Activated T-cell treated with anti-CD3 and anti-CD28 coated beads, Interleukin-2, amount 50 U/mL, for 24 hours (primary cell): ENCODE measurements at regions not wholly inside any gene's neighbourhood (a gene's known extent, or its start where the extent isn't known, plus 50 kb on each side); places are given as distances from the start of the nearest gene placed in this dataset.

Experiments
- DNase-seq: peaks from one replicate; pipeline ENCODE4 v3.0.0-alpha.2; 2020
- H3K27ac Mint-ChIP-seq: 2 replicates; pipeline ENCODE4 v1.8.0; 2020; ENCODE audit warnings: mild to moderate bottlenecking, mixed read lengths
- H3K27me3 Mint-ChIP-seq: 2 replicates; pipeline ENCODE4 v1.8.0; 2020; ENCODE audit warnings: mixed read lengths
- H3K36me3 Mint-ChIP-seq: 2 replicates; pipeline ENCODE4 v1.8.0; 2020; ENCODE audit warnings: low read depth, mixed read lengths
- H3K4me1 Mint-ChIP-seq: 2 replicates; pipeline ENCODE4 v1.8.0; 2020; ENCODE audit warnings: low read depth, mixed read lengths
- H3K4me3 Mint-ChIP-seq: 2 replicates; pipeline ENCODE4 v1.8.0; 2020; ENCODE audit warnings: mild to moderate bottlenecking, moderate library complexity, mixed read lengths
- H3K9me3 Mint-ChIP-seq: 2 replicates; pipeline ENCODE4 v1.8.0; 2020; ENCODE audit warnings: mixed read lengths

DNA sequence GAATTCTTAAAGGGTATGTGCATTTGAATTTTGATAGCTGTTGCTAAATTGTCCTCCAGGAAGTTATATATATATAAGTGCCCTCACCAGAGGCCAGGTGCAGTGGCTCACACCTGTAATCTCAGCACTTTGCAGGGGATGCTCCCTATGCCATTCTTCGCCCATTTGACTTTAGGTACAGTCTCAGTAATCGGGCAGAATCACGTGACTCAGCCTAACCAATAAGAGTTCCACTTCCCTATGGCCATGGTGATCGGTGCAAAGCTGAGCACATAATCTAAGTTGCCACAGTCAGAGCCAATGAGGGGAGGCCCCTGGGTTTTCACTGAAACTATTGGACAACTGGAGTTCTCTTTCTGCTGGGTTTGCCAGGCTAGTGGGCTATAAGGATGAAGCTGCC is 274.6 kb upstream of the TBX3 start:
- Mint-ChIP-seq H3K27ac (no peak overlapping the region), H3K4me1 (no peaks in the 10 kb centered on the region), H3K9me3 (no peaks in the 10 kb centered on the region), H3K36me3 (no peaks in the 10 kb centered on the region), H3K27me3 (no peaks in the 10 kb centered on the region), H3K4me3 (no peak overlapping the region)
- no peak for DNase-seq

- Mint-ChIP-seq H3K36me3 (no peaks in the 10 kb centered on the region), H3K4me3 (no peak overlapping the region)
- DNase-seq = no peak
Measured at GRCh38 chr12:114957225-114957624, 273.2 kb upstream of the TBX3 start.

DNA sequence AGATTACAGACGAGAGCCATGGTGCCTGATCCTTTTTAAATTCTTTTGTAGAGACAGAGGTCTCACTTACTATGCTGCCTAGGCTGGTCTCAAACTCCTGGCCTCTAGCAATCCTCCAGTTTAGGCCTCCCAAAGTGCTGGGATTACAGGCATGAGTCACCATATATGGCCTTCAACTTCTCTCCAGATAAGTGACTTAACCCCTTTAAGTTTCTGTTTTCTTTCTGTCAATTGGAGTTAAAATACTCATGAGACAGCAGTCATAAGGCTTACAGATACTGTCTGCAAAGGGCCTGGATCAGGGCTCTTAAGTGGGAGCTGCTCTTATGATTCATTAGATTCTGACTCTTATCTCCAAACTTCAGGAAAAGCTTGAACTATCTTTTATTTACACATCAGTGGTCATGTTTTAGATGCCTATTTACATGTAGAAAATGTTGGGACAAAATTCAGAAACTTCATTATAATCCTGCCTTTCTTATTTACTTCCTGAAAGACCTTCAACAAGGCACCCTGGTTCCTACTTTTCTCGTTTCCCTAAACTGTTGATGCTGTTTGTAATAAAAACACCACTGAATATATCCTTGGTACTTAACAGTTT is 271.5 kb upstream of the TBX3 start:
- H3K36me3 Mint-ChIP-seq = no peaks in the 10 kb centered on the region
- no peaks in the 10 kb centered on the region for H3K9me3 Mint-ChIP-seq
- DNase-seq = no peak
- no peak overlapping the region for H3K27ac Mint-ChIP-seq
- no peak overlapping the region for H3K4me3 Mint-ChIP-seq
- no peaks in the 10 kb centered on the region for H3K27me3 Mint-ChIP-seq
- H3K4me1 Mint-ChIP-seq = no peaks in the 10 kb centered on the region

More at GRCh38 chr12:114957225-114957624, 273.2 kb upstream of the TBX3 start:
- no peaks in the 10 kb centered on the region for H3K9me3 Mint-ChIP-seq
- no peaks in the 10 kb centered on the region for H3K4me1 Mint-ChIP-seq
- H3K27me3 Mint-ChIP-seq = no peaks in the 10 kb centered on the region
- no peak overlapping the region for H3K27ac Mint-ChIP-seq

- no peaks in the 10 kb centered on the region for H3K36me3 Mint-ChIP-seq
- H3K4me3 Mint-ChIP-seq = no peak overlapping the region
- DNase-seq = no peak
- H3K27me3 Mint-ChIP-seq = no peaks in the 10 kb centered on the region
- H3K9me3 Mint-ChIP-seq = no peaks in the 10 kb centered on the region
- H3K27ac Mint-ChIP-seq = no peak overlapping the region
- H3K4me1 Mint-ChIP-seq = no peaks in the 10 kb centered on the region
Measured at GRCh38 chr12:114954511-114955055, 270.6 kb upstream of the TBX3 start.

DNA sequence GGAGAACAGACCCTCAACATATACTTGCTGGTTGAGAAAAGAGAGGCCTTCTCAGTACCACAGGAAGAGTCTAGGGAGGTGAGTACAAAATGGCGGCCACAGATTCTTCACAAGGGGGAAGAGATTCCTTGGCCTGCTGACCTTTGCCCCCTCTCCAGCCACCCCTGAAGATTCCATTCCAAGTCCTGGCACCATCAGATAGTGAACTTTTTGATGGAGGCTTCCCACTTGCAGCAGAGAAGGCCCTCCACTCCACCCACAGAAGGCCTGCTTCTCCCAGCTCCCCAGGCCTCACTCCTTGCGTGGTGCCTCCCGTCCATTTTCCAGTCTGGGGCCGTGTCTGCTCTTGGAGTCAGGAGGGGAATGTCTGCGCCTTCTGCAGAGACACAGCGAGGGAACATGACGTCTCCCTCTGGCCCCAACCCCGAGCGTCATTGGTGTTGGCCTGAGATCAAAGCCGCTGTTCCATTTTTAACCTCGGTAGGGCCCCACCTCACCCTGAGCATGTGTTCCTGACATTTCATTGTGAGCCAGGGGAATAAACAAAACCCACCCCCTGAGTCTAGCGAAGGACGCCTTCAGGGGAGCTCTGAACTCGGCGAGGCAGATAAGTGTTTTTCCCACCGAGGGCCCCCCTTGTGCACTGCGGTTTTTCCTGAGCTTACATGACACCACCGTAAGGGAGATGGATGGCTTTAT is 268.7 kb upstream of the TBX3 start:
- DNase-seq = no peak
- Mint-ChIP-seq H3K9me3 (no peaks in the 10 kb centered on the region), H3K36me3 (no peaks in the 10 kb centered on the region), H3K27me3 (no peaks in the 10 kb centered on the region), H3K4me3 (no peak overlapping the region), H3K4me1 (no peaks in the 10 kb centered on the region), H3K27ac (no peak overlapping the region)

DNA sequence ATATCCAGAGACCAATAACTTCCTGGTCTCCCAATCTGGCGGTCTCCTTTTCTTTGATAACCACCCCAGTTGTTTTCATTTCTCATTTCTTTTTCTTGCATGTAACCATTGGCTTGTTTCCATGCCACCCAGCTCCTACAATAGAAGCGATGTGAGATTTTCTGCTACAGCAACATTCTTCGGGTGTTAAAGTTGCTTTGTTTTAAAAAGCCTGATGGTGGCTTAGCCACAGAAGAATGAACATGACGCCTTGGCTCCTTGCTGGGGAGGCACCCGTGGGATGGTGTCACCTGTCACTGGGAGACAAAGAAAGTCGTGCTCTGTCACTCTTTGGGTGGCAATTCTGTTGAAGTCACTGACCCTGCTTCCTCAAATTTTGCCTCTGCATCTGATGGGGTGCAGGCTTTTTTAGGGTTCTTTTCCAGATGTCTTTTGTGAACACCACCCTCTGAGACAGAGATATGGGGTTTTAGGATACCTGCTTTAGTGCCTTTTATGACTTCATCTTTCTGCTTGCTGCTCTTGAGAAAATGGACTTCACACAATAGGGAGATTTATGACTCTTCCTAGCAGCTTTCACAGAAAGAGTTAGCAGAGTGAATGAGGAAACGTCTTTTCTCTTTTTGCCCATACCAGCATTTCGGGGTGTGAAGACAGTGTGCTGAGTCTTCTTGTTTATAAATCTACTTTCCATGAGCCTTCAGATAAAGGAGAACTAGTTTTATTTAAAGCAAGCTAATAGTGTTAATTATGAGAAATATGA is 265.3 kb upstream of the TBX3 start:
- H3K36me3 Mint-ChIP-seq = no peaks in the 10 kb centered on the region
- no peaks in the 10 kb centered on the region for H3K4me1 Mint-ChIP-seq
- DNase-seq = no peak
- H3K4me3 Mint-ChIP-seq = no peak overlapping the region
- H3K27me3 Mint-ChIP-seq = no peaks in the 10 kb centered on the region
- no peaks in the 10 kb centered on the region for H3K9me3 Mint-ChIP-seq
- H3K27ac Mint-ChIP-seq = no peak overlapping the region

DNA sequence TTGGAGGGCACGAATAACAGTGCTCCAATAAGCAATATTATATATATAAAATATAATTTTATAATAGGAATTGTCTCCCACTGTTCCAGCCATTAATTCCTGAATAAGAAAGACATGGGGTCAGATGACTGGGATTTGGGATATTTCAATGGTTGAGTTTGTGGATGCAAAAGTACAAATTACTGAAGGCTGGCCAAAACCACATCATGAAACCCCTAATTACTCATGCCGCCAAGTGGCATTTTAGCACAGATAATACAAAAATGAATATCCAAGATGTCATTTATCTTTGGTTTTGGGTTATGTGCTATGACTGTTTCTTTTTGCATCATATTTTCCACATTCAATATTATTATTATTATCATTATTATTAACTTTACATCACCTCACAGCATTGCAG is 261.4 kb upstream of the TBX3 start:
- H3K27ac Mint-ChIP-seq = no peak overlapping the region
- no peak for DNase-seq
- H3K36me3 Mint-ChIP-seq = no peaks in the 10 kb centered on the region
- no peaks in the 10 kb centered on the region for H3K27me3 Mint-ChIP-seq
- H3K4me1 Mint-ChIP-seq = no peaks in the 10 kb centered on the region
- no peak overlapping the region for H3K4me3 Mint-ChIP-seq
- peaks cover 6% of the 10 kb centered on the region for H3K9me3 Mint-ChIP-seq

DNA sequence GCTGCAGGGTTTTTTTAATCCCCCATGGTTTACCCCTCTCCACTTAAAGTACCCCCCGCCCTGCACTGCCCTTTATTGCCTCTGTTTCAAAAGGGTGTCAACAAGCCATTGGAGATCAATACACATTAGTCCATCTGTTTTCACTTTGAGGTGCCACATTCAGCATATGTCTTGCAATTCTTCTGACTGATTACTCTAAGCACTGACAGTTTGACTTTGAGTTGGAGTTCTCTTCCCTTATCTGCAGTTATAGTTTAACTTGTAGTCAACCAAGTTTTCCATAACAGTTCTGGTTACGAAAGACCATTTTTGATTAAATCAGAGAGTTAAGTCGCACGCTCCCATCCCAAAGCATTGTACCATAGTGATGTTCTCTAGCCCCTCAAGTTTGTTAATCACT is 260.8 kb upstream of the TBX3 start:
- H3K4me3 Mint-ChIP-seq = no peak overlapping the region
- H3K36me3 Mint-ChIP-seq = no peaks in the 10 kb centered on the region
- no peak for DNase-seq
- peaks cover 6% of the 10 kb centered on the region for H3K9me3 Mint-ChIP-seq
- no peak overlapping the region for H3K27ac Mint-ChIP-seq
- H3K4me1 Mint-ChIP-seq = no peaks in the 10 kb centered on the region
- H3K27me3 Mint-ChIP-seq = no peaks in the 10 kb centered on the region

DNA sequence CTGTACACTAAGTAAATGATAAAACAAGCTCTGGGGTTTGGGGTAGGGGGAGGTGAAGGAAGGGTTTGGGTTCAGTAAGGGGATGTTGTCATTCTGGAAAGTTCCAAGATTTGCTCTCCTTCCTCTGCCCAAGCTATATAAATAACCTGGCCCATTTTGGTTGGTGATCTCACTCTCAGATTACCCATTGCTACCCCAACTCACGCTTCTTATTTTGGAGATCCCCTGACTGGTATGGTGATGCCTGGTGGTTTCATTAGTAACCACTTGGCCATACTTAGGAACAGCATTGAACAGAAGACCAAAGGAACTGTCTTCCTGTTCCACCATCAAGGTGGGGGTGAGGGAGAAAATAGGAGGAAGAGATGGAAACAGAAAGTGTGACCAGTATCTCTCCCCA is 259.6 kb upstream of the TBX3 start:
- no peak for DNase-seq
- no peak overlapping the region for H3K4me3 Mint-ChIP-seq
- no peaks in the 10 kb centered on the region for H3K4me1 Mint-ChIP-seq
- H3K9me3 Mint-ChIP-seq = peaks cover 6% of the 10 kb centered on the region
- no peaks in the 10 kb centered on the region for H3K27me3 Mint-ChIP-seq
- no peaks in the 10 kb centered on the region for H3K36me3 Mint-ChIP-seq
- no peak overlapping the region for H3K27ac Mint-ChIP-seq

GRCh38 chr12:114938487-114939210 is 254.7 kb upstream of the TBX3 start:
- Mint-ChIP-seq H3K4me3 (no peak overlapping the region), H3K36me3 (no peaks in the 10 kb centered on the region), H3K9me3 (peaks cover 6% of the 10 kb centered on the region), H3K4me1 (no peaks in the 10 kb centered on the region), H3K27me3 (no peaks in the 10 kb centered on the region), H3K27ac (no peak overlapping the region)
- DNase-seq = no peak

DNA sequence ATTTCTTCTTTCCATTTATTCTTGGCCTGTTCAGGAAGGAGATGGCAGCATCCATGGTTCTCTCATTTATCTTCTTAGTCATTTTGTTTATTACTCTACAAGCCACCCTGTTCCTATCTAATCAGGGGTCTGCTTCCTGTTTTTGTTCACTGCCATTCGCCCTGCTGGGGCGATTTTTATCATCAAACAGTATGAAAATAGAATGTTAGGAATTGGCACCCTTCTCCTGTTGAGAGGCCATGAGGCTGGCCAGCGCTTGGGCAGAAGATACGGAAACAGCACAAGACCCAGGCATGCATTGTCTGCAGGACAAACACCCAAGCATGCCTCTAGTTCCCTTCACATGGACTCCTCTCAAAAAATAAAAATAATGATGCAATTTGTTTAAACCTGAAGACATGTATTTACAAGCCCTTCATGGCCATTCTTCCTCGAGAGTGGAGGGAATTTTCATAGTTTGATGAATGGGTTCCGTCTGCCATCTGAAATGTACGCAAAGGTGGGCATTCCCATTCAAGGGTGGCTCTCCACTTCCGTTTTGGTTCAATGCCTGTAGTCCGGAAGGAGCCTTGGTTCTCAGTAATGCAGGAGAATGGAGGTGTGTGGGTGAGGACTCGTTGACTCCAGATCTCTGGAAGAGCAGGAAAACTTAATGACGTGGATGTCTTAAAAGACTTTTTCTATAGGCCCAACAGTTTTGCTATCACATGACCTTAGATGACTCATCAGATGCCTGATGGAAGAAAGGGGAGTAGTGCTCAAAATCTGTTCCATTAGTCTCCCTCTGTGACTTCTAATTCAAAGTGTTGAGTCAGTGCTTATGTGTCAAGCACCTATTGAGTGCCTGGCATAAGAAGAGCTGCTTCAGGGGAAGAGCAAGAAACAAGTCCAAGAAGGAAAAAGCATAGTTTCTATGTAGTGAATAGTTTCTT is 252.4 kb upstream of the TBX3 start:
- no peaks in the 10 kb centered on the region for H3K27me3 Mint-ChIP-seq
- no peak overlapping the region for H3K4me3 Mint-ChIP-seq
- H3K9me3 Mint-ChIP-seq = peaks cover 14% of the 10 kb centered on the region
- no peaks in the 10 kb centered on the region for H3K36me3 Mint-ChIP-seq
- no peak overlapping the region for H3K27ac Mint-ChIP-seq
- no peak for DNase-seq
- no peaks in the 10 kb centered on the region for H3K4me1 Mint-ChIP-seq

GRCh38 chr12:114935658-114936057 is 251.7 kb upstream of the TBX3 start:
- DNase-seq = no peak
- H3K36me3 Mint-ChIP-seq = no peaks in the 10 kb centered on the region

GRCh38 chr12:114933428-114934160 is 249.6 kb upstream of the TBX3 start:
- Mint-ChIP-seq H3K4me3 (no peak overlapping the region), H3K36me3 (no peaks in the 10 kb centered on the region), H3K9me3 (peaks cover 15% of the 10 kb centered on the region), H3K27ac (no peak overlapping the region), H3K4me1 (no peaks in the 10 kb centered on the region), H3K27me3 (no peaks in the 10 kb centered on the region)
- DNase-seq = no peak

More at GRCh38 chr12:114935658-114936057, 251.7 kb upstream of the TBX3 start:
- H3K4me1 Mint-ChIP-seq = no peaks in the 10 kb centered on the region
- H3K9me3 Mint-ChIP-seq = peaks cover 13% of the 10 kb centered on the region
- H3K4me3 Mint-ChIP-seq = no peak overlapping the region
- no peak overlapping the region for H3K27ac Mint-ChIP-seq
- H3K27me3 Mint-ChIP-seq = no peaks in the 10 kb centered on the region
